HepG2 (cell line): ENCODE measurements at regions not wholly inside any gene's neighbourhood (a gene's known extent, or its start where the extent isn't known, plus 50 kb on each side); places are given as distances from the start of the nearest gene placed in this dataset.

ENCODE experiments used
- ATAC-seq: fragments of 200-7000 bp; cut with Tn5 transposase; 3 replicates; pipeline ENCODE4 v1.9.1; 2020; ENCODE audit warnings: mild to moderate bottlenecking, moderate library complexity
- BruUV-seq: library from RNA; stranded (reverse); fragments of 400-500 nt; replicated peaks from 2 replicates; lab custom pipeline; 2021; lab: Mats Ljungman, UMichigan
- CTCF ChIA-PET: fragments of 300-600 bp; formaldehyde crosslinking; extraction: SDS; loops from one replicate; lab custom pipeline; 2021; ENCODE audit warnings: low total read pairs, inconsistent platforms, low intra/inter-chr PET ratio; lab: Yijun Ruan, JAX
- POLR2A ChIA-PET: fragments of 350-600 bp; sonication (Branson Sonifier 250); formaldehyde crosslinking; loops from one replicate; lab custom pipeline; 2020; ENCODE audit warnings: antibody characterized with exemption, inconsistent platforms; lab: Yijun Ruan, JAX
- DNase-seq: peaks from one replicate; pipeline ENCODE4 v3.0.0-alpha.2; 2015; ENCODE audit warnings: low spot score
- FAIRE-seq: peaks from 3 replicates; lab custom pipeline; 2011; peaks lifted over from hg19 to GRCh38; lab: Jason Lieb, UNC
- H2AFZ ChIP-seq: one replicate; pipeline ENCODE4 v1.6.1; 2011; ENCODE audit warnings: low read length, inconsistent platforms
- H3K27ac ChIP-seq: fragments of 300-600 bp; 3 replicates; pipeline ENCODE4 v1.8.0; 2011; ENCODE audit warnings: mixed run types, mild to moderate bottlenecking, mixed read lengths, low read length, inconsistent platforms; ENCODE audit not compliant: insufficient read depth; ENCODE audit errors: extremely low read length
- H3K27me3 ChIP-seq, 2 experiments: fragments of 200-600 bp in 1 of 2; 2 replicates in 1 of 2; 3 replicates in 1 of 2; pipeline versions ENCODE4 v1.6.0 to v1.8.0; 2011; ENCODE audit warnings: low read length in 2 of 2, mild to moderate bottlenecking in 2 of 2, moderate library complexity in 2 of 2, inconsistent platforms in 1 of 2; ENCODE audit not compliant: insufficient read depth in 2 of 2, control insufficient read depth in 1 of 2
- H3K36me3 ChIP-seq, 2 experiments: fragments of 200-600 bp in 1 of 2; replicated peaks in 1 of 2; 2 replicates in 1 of 2; 3 replicates in 1 of 2; pipeline versions ENCODE4 v1.5.1 to v1.8.0; 2011; ENCODE audit warnings: low read length in 2 of 2, inconsistent platforms in 1 of 2; ENCODE audit not compliant: insufficient read depth in 2 of 2, control insufficient read depth in 1 of 2
- H3K4me1 ChIP-seq: 2 replicates; pipeline ENCODE4 v1.5.1; 2012; ENCODE audit warnings: low read length, inconsistent platforms; ENCODE audit not compliant: insufficient read depth
- H3K4me2 ChIP-seq: 2 replicates; pipeline ENCODE4 v1.6.0; 2011; ENCODE audit warnings: low read depth, low read length, inconsistent platforms
- H3K4me3 ChIP-seq, 3 experiments: fragments of 200-600 bp in 1 of 3; sonication (generic), shearing (Covaris generic) in 1 of 3; replicated peaks in 1 of 3; 2 replicates each; pipeline ENCODE4 v1.5.1; 2011 to 2016; ENCODE audit warnings: low read length in 3 of 3, inconsistent platforms in 2 of 3, low read depth in 2 of 3, mild to moderate bottlenecking in 2 of 3, control low read depth in 1 of 3, mixed read lengths in 1 of 3; ENCODE audit not compliant: insufficient read depth in 1 of 3
- H3K79me2 ChIP-seq: one replicate; pipeline ENCODE4 v1.6.1; 2011; ENCODE audit warnings: low read length, inconsistent platforms; ENCODE audit not compliant: insufficient read depth
- H3K9ac ChIP-seq: 2 replicates; pipeline ENCODE4 v1.6.0; 2011; ENCODE audit warnings: mild to moderate bottlenecking, low read depth, low read length, inconsistent platforms; ENCODE audit not compliant: insufficient read depth
- H3K9me3 ChIP-seq: 2 replicates; pipeline ENCODE4 v1.5.1; 2012; ENCODE audit warnings: mild to moderate bottlenecking, low read length
- H4K20me1 ChIP-seq: 2 replicates; pipeline ENCODE4 v1.6.0; 2011; ENCODE audit warnings: inconsistent platforms, mild to moderate bottlenecking, low read length, moderate library complexity; ENCODE audit not compliant: insufficient read depth
- SAP130 ChIP-seq: IDR thresholded peaks from 2 replicates; pipeline ENCODE4 v1.6.1; 2016; ENCODE audit warnings: low read depth
- SMYD3 ChIP-seq: sonication (generic); formaldehyde crosslinking; IDR thresholded peaks from 2 replicates; pipeline ENCODE4 v1.8.1; 2023; ENCODE audit warnings: mild to moderate bottlenecking, missing genetic modification reagents
- TRIM24 ChIP-seq: sonication (generic); formaldehyde crosslinking; IDR thresholded peaks from 2 replicates; pipeline ENCODE4 v1.8.0; 2022; ENCODE audit warnings: mild to moderate bottlenecking, missing genetic modification reagents
- ZBTB14 ChIP-seq: sonication (generic); formaldehyde crosslinking; IDR thresholded peaks from 2 replicates; pipeline ENCODE4 v1.4.0; 2020; ENCODE audit warnings: missing genetic modification reagents
- ZKSCAN1 ChIP-seq: fragments of 150-350 bp; IDR thresholded peaks from 2 replicates; pipeline ENCODE4 v1.6.1; 2014; ENCODE audit warnings: low read length
- ZNF282 ChIP-seq: fragments of 450-650 bp; IDR thresholded peaks from 2 replicates; pipeline ENCODE4 v1.6.1; 2018; ENCODE audit not compliant: partially characterized antibody
- ZNF652 ChIP-seq: IDR thresholded peaks from 2 replicates; pipeline ENCODE4 v1.6.1; 2016; ENCODE audit warnings: low read depth, borderline replicate concordance
- ZNF788 ChIP-seq: sonication (generic); formaldehyde crosslinking; IDR thresholded peaks from 2 replicates; pipeline ENCODE4 v1.5.0; 2020; ENCODE audit warnings: mild to moderate bottlenecking, missing genetic modification reagents, borderline replicate concordance
- whole genome bisulfite sequencing: methylation state at CpG from one replicate; pipeline ENCODE4 v1.1.6; 2017; ENCODE audit warnings: low lambda C conversion rate; 5-methylcytosine and 5-hydroxymethylcytosine counted together
- in situ Hi-C: cut with HindIII; loops from 2 replicates; pipeline ENCODE4 v1.10.0; 2017; ENCODE audit warnings: low pct_unique_long_range_greater_than_20kb; ENCODE audit not compliant: extremely low pct_ligation_motif_present
- intact Hi-C: fragments of 100-400 bp; cut with micrococcal nuclease; formaldehyde crosslinking; loops from one replicate; pipeline ENCODE4 v1.10.0; 2022; ENCODE audit not compliant: unreplicated experiment
- TF ChIP-seq, protein P1 (sequence below): sonication (generic); formaldehyde crosslinking; IDR thresholded peaks from 2 replicates; pipeline ENCODE4 v1.8.0; 2022; ENCODE audit warnings: missing genetic modification reagents, mild to moderate bottlenecking, borderline replicate concordance

GRCh38 chr4:112808001-112808400 is 171.1 kb downstream of the LARP7 start:
- FAIRE-seq: no peak
- H3K4me3 ChIP-seq: no peak overlapping the region
- POLR2A ChIA-PET: no interaction called here

More at GRCh38 chr4:112808001-112808400, 171.1 kb downstream of the LARP7 start:
- H3K9me3 ChIP-seq: no peaks in the 10 kb centered on the region
- no peaks in the 10 kb centered on the region for H3K27me3 ChIP-seq
- no peak for DNase-seq
- in situ Hi-C loops (no loop called here), intact Hi-C loops (no loop called here)
- BruUV-seq: no TSS peak
- H3K9ac ChIP-seq: no peak overlapping the region
- WGBS: 4% methylated on average over 1 of the region's 1 CpG
- H2AFZ ChIP-seq: no peak overlapping the region
- TF ChIP-seq TRIM24 (CRISPR knock-in tag) (no peak), ZNF788 (CRISPR knock-in tag) (no peak), ZNF282 (no peak), ZKSCAN1 (no peak), ZNF652 (CRISPR knock-in tag) (no peak), SMYD3 (no peak), SAP130 (no peak), ZBTB14 (CRISPR knock-in tag) (no peak)
- TF ChIP-seq, protein P1, sequence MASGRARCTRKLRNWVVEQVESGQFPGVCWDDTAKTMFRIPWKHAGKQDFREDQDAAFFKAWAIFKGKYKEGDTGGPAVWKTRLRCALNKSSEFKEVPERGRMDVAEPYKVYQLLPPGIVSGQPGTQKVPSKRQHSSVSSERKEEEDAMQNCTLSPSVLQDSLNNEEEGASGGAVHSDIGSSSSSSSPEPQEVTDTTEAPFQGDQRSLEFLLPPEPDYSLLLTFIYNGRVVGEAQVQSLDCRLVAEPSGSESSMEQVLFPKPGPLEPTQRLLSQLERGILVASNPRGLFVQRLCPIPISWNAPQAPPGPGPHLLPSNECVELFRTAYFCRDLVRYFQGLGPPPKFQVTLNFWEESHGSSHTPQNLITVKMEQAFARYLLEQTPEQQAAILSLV (CRISPR knock-in tag): no peak
- no peaks in the 10 kb centered on the region for H3K36me3 ChIP-seq
- no peaks in the 10 kb centered on the region for H3K4me1 ChIP-seq
- no peak overlapping the region for H3K4me2 ChIP-seq
- H3K79me2 ChIP-seq: no peaks in the 10 kb centered on the region
- CTCF ChIA-PET: no interaction called here
- no peak overlapping the region for H3K27ac ChIP-seq
- ATAC-seq: no peak
- H4K20me1 ChIP-seq: no peaks in the 10 kb centered on the region
